HEK293 (cell line): ENCODE measurements at regions not wholly inside any gene's neighbourhood (a gene's known extent, or its start where the extent isn't known, plus 50 kb on each side); places are given as distances from the start of the nearest gene placed in this dataset.

Experiments
- KLF9 ChIP-seq: fragments of 450-650 bp; formaldehyde crosslinking; IDR thresholded peaks from 2 replicates; pipeline ENCODE4 v1.5.1; 2016; ENCODE audit warnings: missing biosample characterization, missing genetic modification characterization, low read depth
- ZNF174 ChIP-seq: fragments of 450-650 bp; formaldehyde crosslinking; IDR thresholded peaks from 2 replicates; pipeline ENCODE4 v1.5.0; 2017; ENCODE audit warnings: missing biosample characterization, mild to moderate bottlenecking, missing genetic modification characterization
- TF ChIP-seq, protein P1 (sequence below): fragments of 450-650 bp; formaldehyde crosslinking; IDR thresholded peaks from 2 replicates; pipeline ENCODE4 v1.5.1; 2016; ENCODE audit warnings: missing biosample characterization, missing genetic modification characterization

DNA sequence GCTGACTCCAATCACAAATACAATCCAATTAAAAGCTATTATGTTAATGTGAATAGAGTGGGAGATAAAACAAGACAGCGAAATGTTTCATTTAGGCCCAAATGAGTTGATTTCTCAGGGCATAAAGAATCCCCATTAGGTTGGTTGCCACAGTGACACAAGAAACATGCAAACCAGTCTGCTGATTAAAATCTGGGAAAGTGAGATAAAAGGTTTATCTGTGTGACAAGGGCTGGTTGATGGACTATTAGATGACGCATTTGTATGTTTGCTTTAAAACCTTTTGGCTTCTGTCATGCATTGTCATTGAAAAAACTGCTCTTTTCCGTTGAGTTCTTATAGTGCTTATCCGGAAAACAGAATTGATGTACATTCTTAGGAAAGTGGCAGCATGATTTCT is 658.2 kb downstream of the GATA3 start:
- TF ChIP-seq KLF9 (no peak), ZNF174 (tag by site-specific recombination) (no peak)
- TF ChIP-seq, protein P1, sequence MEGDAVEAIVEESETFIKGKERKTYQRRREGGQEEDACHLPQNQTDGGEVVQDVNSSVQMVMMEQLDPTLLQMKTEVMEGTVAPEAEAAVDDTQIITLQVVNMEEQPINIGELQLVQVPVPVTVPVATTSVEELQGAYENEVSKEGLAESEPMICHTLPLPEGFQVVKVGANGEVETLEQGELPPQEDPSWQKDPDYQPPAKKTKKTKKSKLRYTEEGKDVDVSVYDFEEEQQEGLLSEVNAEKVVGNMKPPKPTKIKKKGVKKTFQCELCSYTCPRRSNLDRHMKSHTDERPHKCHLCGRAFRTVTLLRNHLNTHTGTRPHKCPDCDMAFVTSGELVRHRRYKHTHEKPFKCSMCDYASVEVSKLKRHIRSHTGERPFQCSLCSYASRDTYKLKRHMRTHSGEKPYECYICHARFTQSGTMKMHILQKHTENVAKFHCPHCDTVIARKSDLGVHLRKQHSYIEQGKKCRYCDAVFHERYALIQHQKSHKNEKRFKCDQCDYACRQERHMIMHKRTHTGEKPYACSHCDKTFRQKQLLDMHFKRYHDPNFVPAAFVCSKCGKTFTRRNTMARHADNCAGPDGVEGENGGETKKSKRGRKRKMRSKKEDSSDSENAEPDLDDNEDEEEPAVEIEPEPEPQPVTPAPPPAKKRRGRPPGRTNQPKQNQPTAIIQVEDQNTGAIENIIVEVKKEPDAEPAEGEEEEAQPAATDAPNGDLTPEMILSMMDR (tag by site-specific recombination): no peak
